ENCODE measurements at regions not wholly inside any gene's neighbourhood (a gene's known extent, or its start where the extent isn't known, plus 50 kb on each side); places are given as distances from the start of the nearest gene placed in this dataset.
A peak's percentile ranks its signal among the peaks of the same experiment; 100 is the strongest.

DNA sequence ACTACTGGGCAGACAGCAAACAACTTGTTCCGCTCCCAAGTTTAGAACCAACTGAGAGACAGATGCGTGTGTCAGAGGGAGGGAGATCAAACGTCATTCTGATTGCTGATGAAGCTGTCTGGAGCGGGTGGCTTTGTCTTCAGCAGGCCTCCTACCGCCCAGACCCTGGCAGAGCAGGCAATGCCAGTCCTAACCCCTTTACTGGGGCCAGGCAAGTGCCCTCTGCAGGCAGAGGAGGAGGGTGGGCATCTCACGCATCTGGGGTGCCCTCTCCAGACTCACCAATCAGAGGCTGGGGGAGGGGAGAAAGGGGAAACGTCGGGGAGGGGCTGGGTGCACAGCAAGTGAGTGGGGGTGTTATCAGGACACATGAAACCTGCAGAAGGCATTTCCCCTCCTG lies 126.6 kb downstream of the ACTL8 start:
- no peak for TF ChIP-seq CBX5 (IDR thresholded peaks at IDR 0.05; ENCODE audit: low read depth, low read length)
- TF ChIP-seq GTF2F1 (IDR thresholded peaks at IDR 0.05; ENCODE audit: borderline replicate concordance, low read depth, low read length) = no peak
- TF ChIP-seq, protein P1, sequence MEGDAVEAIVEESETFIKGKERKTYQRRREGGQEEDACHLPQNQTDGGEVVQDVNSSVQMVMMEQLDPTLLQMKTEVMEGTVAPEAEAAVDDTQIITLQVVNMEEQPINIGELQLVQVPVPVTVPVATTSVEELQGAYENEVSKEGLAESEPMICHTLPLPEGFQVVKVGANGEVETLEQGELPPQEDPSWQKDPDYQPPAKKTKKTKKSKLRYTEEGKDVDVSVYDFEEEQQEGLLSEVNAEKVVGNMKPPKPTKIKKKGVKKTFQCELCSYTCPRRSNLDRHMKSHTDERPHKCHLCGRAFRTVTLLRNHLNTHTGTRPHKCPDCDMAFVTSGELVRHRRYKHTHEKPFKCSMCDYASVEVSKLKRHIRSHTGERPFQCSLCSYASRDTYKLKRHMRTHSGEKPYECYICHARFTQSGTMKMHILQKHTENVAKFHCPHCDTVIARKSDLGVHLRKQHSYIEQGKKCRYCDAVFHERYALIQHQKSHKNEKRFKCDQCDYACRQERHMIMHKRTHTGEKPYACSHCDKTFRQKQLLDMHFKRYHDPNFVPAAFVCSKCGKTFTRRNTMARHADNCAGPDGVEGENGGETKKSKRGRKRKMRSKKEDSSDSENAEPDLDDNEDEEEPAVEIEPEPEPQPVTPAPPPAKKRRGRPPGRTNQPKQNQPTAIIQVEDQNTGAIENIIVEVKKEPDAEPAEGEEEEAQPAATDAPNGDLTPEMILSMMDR (IDR thresholded peaks at IDR 0.05; ENCODE audit: control extremely low read depth in 1 of 3, insufficient read depth in 1 of 3, low read depth in 1 of 3, low read length in 3 of 3) = peak; percentile 19 to 34 (median 30); a peak in 3 of 4 replicates
- FAIRE-seq (no peak), DNase-seq (ENCODE audit: low read depth in 1 of 2, low spot score in 2 of 2) (no peak)
- Histone ChIP-seq H2BK12ac (ENCODE audit: low read depth, low read length) (no peak overlapping the region), H3K9me3 (ENCODE audit: insufficient read depth in 2 of 2, low read depth in 1 of 2, low read length in 1 of 2) (no peaks in the 10 kb centered on the region), H3K23me2 (ENCODE audit: low read depth, low read length) (peaks cover 5% of the 10 kb centered on the region; the same call in 1 of the 2 replicates), H3K4me2 (ENCODE audit: insufficient read depth in 1 of 2, low read depth in 2 of 2, low read length in 2 of 2) (no peak overlapping the region), H4K8ac (ENCODE audit: extremely low read depth, insufficient read depth, low read length) (peak overlapping the region; percentile 35; the same call in 1 of the 2 replicates), H4K20me1 (replicated peaks in 1 of 2; ENCODE audit: control insufficient read depth in 1 of 2, insufficient read depth in 2 of 2, low read length in 2 of 2) (no peaks in the 10 kb centered on the region), H2BK5ac (ENCODE audit: low read depth, low read length) (no peak overlapping the region), H3K36me3 (ENCODE audit: control insufficient read depth in 2 of 4, insufficient read depth in 4 of 4, low read length in 3 of 4) (no peaks in the 10 kb centered on the region), H4K5ac (ENCODE audit: insufficient read length, low read depth, low read length) (no peak overlapping the region), H3K56ac (replicated peaks; ENCODE audit: insufficient read length, low read depth, low read length) (no peak overlapping the region), H2AFZ (ENCODE audit: low read length) (no peak overlapping the region), H3K9ac (replicated peaks in 1 of 4; ENCODE audit: extremely low read depth in 1 of 4, low read depth in 3 of 4, low read length in 3 of 4) (no peak overlapping the region), H3K23ac (ENCODE audit: insufficient read length) (no peak overlapping the region), H3K79me2 (ENCODE audit: control insufficient read depth in 1 of 2, insufficient read depth in 2 of 2, low read length in 2 of 2) (no peaks in the 10 kb centered on the region), H4K91ac (replicated peaks; ENCODE audit: insufficient read length, low read length) (no peak overlapping the region), H2BK120ac (replicated peaks; ENCODE audit: low read depth, low read length) (no peak overlapping the region), H3K79me1 (ENCODE audit: low read depth, low read length) (no peaks in the 10 kb centered on the region), H2BK15ac (ENCODE audit: low read length) (no peak overlapping the region), H3K27ac (ENCODE audit: low read depth, low read length) (no peak overlapping the region), H3K14ac (ENCODE audit: insufficient read length) (no peak overlapping the region), H3K4me1 (replicated peaks in 1 of 4; ENCODE audit: control insufficient read depth in 3 of 4, insufficient read depth in 4 of 4, low read length in 3 of 4) (peaks cover 0 to 2% (median 0%) of the 10 kb centered on the region in 4 experiments; a peak in 1 of 7 replicates), H2AK5ac (ENCODE audit: low read depth, low read length) (no peak overlapping the region), H3K18ac (ENCODE audit: extremely low read depth, low read length) (no peak overlapping the region), H2BK20ac (ENCODE audit: low read length) (no peak overlapping the region), H3K27me3 (replicated peaks in 1 of 4; ENCODE audit: control insufficient read depth in 3 of 4, extremely low read depth in 1 of 4, insufficient read depth in 3 of 4, low read length in 3 of 4) (no peaks in the 10 kb centered on the region; a peak in 1 of 7 replicates), H3K4ac (replicated peaks; ENCODE audit: insufficient read length, low read depth, low read length) (no peak overlapping the region), H3K4me3 (ENCODE audit: extremely low read depth in 1 of 4, insufficient read depth in 2 of 4, low read depth in 3 of 4, low read length in 4 of 4) (no peak overlapping the region)
- WGBS, 2 experiments (ENCODE audit: extremely low coverage in 1 of 2, insufficient coverage in 1 of 2, insufficient read length in 1 of 2, insufficient replicate concordance in 2 of 2, low coverage in 1 of 2, low lambda C conversion rate in 2 of 2, missing lambda C conversion rate in 1 of 2) = 58% methylated on average over 4 of the region's 8 CpGs; no CpG with 5 or more reads in 1 of the 2 experiments
- CTCF ChIA-PET (ENCODE audit: partially characterized antibody) = interaction anchor here (0.7 to 1.7 kb wide), 3 partner anchors 34 to 189 kb away, joined by 3 to 4 read pairs (median 3); no protein-coding TSS in a partner anchor
- POLR2A ChIA-PET (ENCODE audit: partially characterized antibody) = no interaction called here
